Glutamatergic neuron (in vitro differentiated cells): ENCODE measurements at regions not wholly inside any gene's neighbourhood (a gene's known extent, or its start where the extent isn't known, plus 50 kb on each side); places are given as distances from the start of the nearest gene placed in this dataset.
"Not testable (repeated sequence)": the region's sequence is repeated elsewhere in the genome, so short reads cannot be mapped to it uniquely, and the experiment has no call there.

Experiments used
- DNase-seq: peaks from one replicate; pipeline ENCODE4 v3.0.0; 2022
- H3K27ac Mint-ChIP-seq: one replicate; pipeline ENCODE4 v1.8.0; 2020; ENCODE audit warnings: mild to moderate bottlenecking, mixed read lengths, inconsistent platforms; ENCODE audit not compliant: unreplicated experiment
- H3K27me3 Mint-ChIP-seq: one replicate; pipeline ENCODE4 v1.8.0; 2020; ENCODE audit warnings: mild to moderate bottlenecking, moderate library complexity, mixed read lengths, inconsistent platforms; ENCODE audit not compliant: unreplicated experiment
- H3K36me3 Mint-ChIP-seq: one replicate; pipeline ENCODE4 v1.8.0; 2020; ENCODE audit warnings: mild to moderate bottlenecking, mixed read lengths, inconsistent platforms; ENCODE audit not compliant: unreplicated experiment
- H3K4me1 Mint-ChIP-seq: one replicate; pipeline ENCODE4 v1.8.0; 2020; ENCODE audit warnings: mild to moderate bottlenecking, low read depth, mixed read lengths, inconsistent platforms; ENCODE audit not compliant: unreplicated experiment
- H3K4me3 Mint-ChIP-seq: one replicate; pipeline ENCODE4 v1.8.0; 2020; ENCODE audit warnings: mild to moderate bottlenecking, mixed read lengths, inconsistent platforms; ENCODE audit not compliant: unreplicated experiment
- H3K9me3 Mint-ChIP-seq: one replicate; pipeline ENCODE4 v1.8.0; 2020; ENCODE audit warnings: mild to moderate bottlenecking, moderate library complexity, mixed read lengths, inconsistent platforms; ENCODE audit not compliant: unreplicated experiment
- CTCF ChIP-seq: fragments of 200-600 bp; sonication (generic); IDR thresholded peaks from one replicate; pipeline ENCODE4 v1.5.0; 2021; ENCODE audit not compliant: partially characterized antibody, unreplicated experiment

GRCh38 chr6:79810871-79811270, 136.5 kb downstream of the ELOVL4 start:
- no peak for TF ChIP-seq CTCF
- H3K4me1 Mint-ChIP-seq: peaks cover 69% of the 10 kb centered on the region
- peak overlapping the region; percentile 99 for H3K27ac Mint-ChIP-seq
- peak; percentile 53 for DNase-seq
- H3K9me3 Mint-ChIP-seq: peaks cover 14% of the 10 kb centered on the region
- H3K4me3 Mint-ChIP-seq: peak overlapping the region; percentile 81
- no peaks in the 10 kb centered on the region for H3K36me3 Mint-ChIP-seq
- H3K27me3 Mint-ChIP-seq: peaks cover 16% of the 10 kb centered on the region

GRCh38 chr6:79810185-79810705, 137.1 kb downstream of the ELOVL4 start:
- Mint-ChIP-seq H3K27ac (peak overlapping the region; percentile 99), H3K9me3 (peaks cover 17% of the 10 kb centered on the region), H3K4me1 (peaks cover 63% of the 10 kb centered on the region), H3K4me3 (peak overlapping the region; percentile 78), H3K36me3 (no peaks in the 10 kb centered on the region), H3K27me3 (peaks cover 13% of the 10 kb centered on the region)
- TF ChIP-seq CTCF: no peak
- DNase-seq: peak; percentile 54

GRCh38 chr6:79808921-79809320, 138.4 kb downstream of the ELOVL4 start:
- Mint-ChIP-seq H3K9me3 (peaks cover 16% of the 10 kb centered on the region), H3K4me3 (peak overlapping the region; percentile 61), H3K36me3 (no peaks in the 10 kb centered on the region), H3K27ac (peak overlapping the region; percentile 92), H3K4me1 (peaks cover 56% of the 10 kb centered on the region), H3K27me3 (peaks cover 11% of the 10 kb centered on the region)
- TF ChIP-seq CTCF: no peak
- no peak for DNase-seq

- not testable (repeated sequence) for H3K36me3 Mint-ChIP-seq, H3K4me3 Mint-ChIP-seq, DNase-seq
- peak overlapping the region; percentile 76 for H3K27ac Mint-ChIP-seq
- peaks cover 47% of the 10 kb centered on the region for H3K4me1 Mint-ChIP-seq
- peaks cover 16% of the 10 kb centered on the region for H3K9me3 Mint-ChIP-seq
- H3K27me3 Mint-ChIP-seq: peaks cover 11% of the 10 kb centered on the region
These were observed 140.7 kb downstream of the ELOVL4 start for GRCh38 chr6:79806661-79807060.

- peaks cover 37% of the 10 kb centered on the region for H3K4me1 Mint-ChIP-seq
- no peaks in the 10 kb centered on the region for H3K36me3 Mint-ChIP-seq
- TF ChIP-seq CTCF: no peak
- H3K4me3 Mint-ChIP-seq: no peak overlapping the region
- peaks cover 10% of the 10 kb centered on the region for H3K9me3 Mint-ChIP-seq
- peaks cover 3% of the 10 kb centered on the region for H3K27me3 Mint-ChIP-seq
- no peak for DNase-seq
- no peak overlapping the region for H3K27ac Mint-ChIP-seq
These were observed 142.6 kb downstream of the ELOVL4 start for GRCh38 chr6:79804732-79805131.
